ENCODE measurements at regions not wholly inside any gene's neighbourhood (a gene's known extent, or its start where the extent isn't known, plus 50 kb on each side); places are given as distances from the start of the nearest gene placed in this dataset.

DNA sequence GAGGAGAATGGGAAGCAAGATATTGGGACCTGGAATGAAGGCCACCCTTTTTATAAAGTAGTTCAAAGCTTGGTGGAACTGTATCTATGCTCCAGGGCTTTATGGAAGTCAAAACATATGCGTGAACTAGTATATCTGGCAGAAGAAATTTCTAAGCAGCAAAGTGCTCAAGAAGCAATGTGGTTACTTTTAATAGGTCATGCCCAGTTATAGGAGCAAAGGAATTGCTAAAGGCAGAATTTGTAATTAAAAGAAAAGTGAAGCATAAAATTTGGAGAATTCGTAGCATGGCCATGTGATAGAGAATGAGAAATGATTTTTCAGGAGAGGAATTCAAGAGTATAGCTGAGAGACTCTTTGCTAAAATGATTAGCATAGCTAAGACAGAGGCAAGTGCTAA lies 1110.4 kb downstream of the XPNPEP1 start:
- H2AFZ ChIP-seq (ENCODE audit: low read length): no peak overlapping the region

DNA sequence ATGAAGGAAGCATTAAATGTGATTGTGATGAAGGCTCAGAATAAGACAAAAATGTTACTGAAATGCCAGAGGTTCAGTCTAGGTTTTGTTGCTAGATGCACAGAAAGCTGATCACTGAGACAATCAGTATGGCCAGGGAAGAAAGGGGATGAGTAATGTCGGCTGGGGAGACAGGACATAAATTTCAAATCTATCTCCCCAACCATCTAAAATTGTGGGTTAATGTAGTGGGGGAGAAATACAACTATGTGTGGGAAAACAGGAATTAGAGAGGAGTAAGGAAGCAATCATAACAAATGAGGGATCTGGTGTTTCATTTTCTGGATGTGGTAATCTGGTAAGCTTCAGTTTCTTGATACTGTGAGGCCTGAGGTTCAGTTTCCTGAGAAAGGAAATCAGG lies 1111.0 kb downstream of the XPNPEP1 start:
- no peak for TF ChIP-seq EZH2phosphoT487 (IDR thresholded peaks at IDR 0.05; ENCODE audit: borderline replicate concordance)
- TF ChIP-seq, protein P1, sequence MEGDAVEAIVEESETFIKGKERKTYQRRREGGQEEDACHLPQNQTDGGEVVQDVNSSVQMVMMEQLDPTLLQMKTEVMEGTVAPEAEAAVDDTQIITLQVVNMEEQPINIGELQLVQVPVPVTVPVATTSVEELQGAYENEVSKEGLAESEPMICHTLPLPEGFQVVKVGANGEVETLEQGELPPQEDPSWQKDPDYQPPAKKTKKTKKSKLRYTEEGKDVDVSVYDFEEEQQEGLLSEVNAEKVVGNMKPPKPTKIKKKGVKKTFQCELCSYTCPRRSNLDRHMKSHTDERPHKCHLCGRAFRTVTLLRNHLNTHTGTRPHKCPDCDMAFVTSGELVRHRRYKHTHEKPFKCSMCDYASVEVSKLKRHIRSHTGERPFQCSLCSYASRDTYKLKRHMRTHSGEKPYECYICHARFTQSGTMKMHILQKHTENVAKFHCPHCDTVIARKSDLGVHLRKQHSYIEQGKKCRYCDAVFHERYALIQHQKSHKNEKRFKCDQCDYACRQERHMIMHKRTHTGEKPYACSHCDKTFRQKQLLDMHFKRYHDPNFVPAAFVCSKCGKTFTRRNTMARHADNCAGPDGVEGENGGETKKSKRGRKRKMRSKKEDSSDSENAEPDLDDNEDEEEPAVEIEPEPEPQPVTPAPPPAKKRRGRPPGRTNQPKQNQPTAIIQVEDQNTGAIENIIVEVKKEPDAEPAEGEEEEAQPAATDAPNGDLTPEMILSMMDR (conservative IDR thresholded peaks at IDR 0.05; ENCODE audit: low read length): no peak
- Histone ChIP-seq H3K4me3 (ENCODE audit: low read length, poor library complexity, severe bottlenecking) (no peak overlapping the region), H3K9me3 (ENCODE audit: insufficient read depth, low read depth, low read length) (no peaks in the 10 kb centered on the region)

More for the DNA sequence above, 1110.4 kb downstream of the XPNPEP1 start:
- Histone ChIP-seq H3F3A (ENCODE audit: low read depth) (no peaks in the 10 kb centered on the region), H3K36me3 (ENCODE audit: insufficient read depth, low read length) (no peaks in the 10 kb centered on the region), H3K9me2 (replicated peaks; ENCODE audit: low read depth, low read length) (no peaks in the 10 kb centered on the region), H4K20me1 (ENCODE audit: insufficient read depth, low read length, poor library complexity, severe bottlenecking) (no peaks in the 10 kb centered on the region), H3K4me1 (ENCODE audit: insufficient read depth, low read length, poor library complexity, severe bottlenecking) (no peaks in the 10 kb centered on the region), H3K27me3 (ENCODE audit: insufficient read depth, low read length, poor library complexity, severe bottlenecking) (no peaks in the 10 kb centered on the region), H3K4me3 (ENCODE audit: low read length, poor library complexity, severe bottlenecking) (no peak overlapping the region), H3K79me2 (ENCODE audit: insufficient read depth, low read length) (no peaks in the 10 kb centered on the region), H3K9ac (ENCODE audit: low read depth, low read length, poor library complexity, severe bottlenecking) (no peak overlapping the region), H3K4me2 (ENCODE audit: low read depth, low read length, poor library complexity, severe bottlenecking) (no peak overlapping the region), H3K9me3 (ENCODE audit: insufficient read depth, low read depth, low read length) (no peaks in the 10 kb centered on the region)
- TF ChIP-seq, protein P1 (conservative IDR thresholded peaks at IDR 0.05; ENCODE audit: low read length): no peak
- no peak for TF ChIP-seq EZH2phosphoT487 (IDR thresholded peaks at IDR 0.05; ENCODE audit: borderline replicate concordance)

DNA sequence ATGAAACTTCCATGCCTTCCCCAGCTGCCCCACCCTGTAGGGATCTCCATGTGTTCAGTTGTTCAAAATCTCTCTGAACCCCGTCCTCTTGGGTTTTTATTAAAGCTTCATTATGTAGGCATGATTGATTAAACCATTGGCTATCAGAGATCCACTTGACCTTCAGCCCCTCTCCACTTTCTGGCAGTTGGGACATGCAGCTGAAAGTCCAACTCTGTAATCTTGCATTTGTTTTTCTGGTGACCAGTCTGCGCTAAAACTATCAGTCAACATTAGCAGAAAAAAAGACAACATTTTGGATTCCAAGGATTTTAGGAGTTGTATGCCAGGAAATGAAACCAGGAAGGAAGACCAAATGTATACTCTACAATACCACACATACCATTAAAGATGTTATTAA lies 1115.1 kb downstream of the XPNPEP1 start:
- H2AFZ ChIP-seq (ENCODE audit: low read length): no peak overlapping the region
- TF ChIP-seq, protein P1 (conservative IDR thresholded peaks at IDR 0.05; ENCODE audit: low read length): no peak
- TF ChIP-seq EZH2phosphoT487 (IDR thresholded peaks at IDR 0.05; ENCODE audit: borderline replicate concordance): no peak

More for the DNA sequence above, 1111.0 kb downstream of the XPNPEP1 start:
- no peak overlapping the region for H3K9ac ChIP-seq (ENCODE audit: low read depth, low read length, poor library complexity, severe bottlenecking)
- H3F3A ChIP-seq (ENCODE audit: low read depth): no peaks in the 10 kb centered on the region
- no peaks in the 10 kb centered on the region for H4K20me1 ChIP-seq (ENCODE audit: insufficient read depth, low read length, poor library complexity, severe bottlenecking)
- no peaks in the 10 kb centered on the region for H3K27me3 ChIP-seq (ENCODE audit: insufficient read depth, low read length, poor library complexity, severe bottlenecking)
- H3K36me3 ChIP-seq (ENCODE audit: insufficient read depth, low read length): no peaks in the 10 kb centered on the region
- H3K79me2 ChIP-seq (ENCODE audit: insufficient read depth, low read length): no peaks in the 10 kb centered on the region
- no peaks in the 10 kb centered on the region for H3K4me1 ChIP-seq (ENCODE audit: insufficient read depth, low read length, poor library complexity, severe bottlenecking)
- no peak overlapping the region for H2AFZ ChIP-seq (ENCODE audit: low read length)
- no peaks in the 10 kb centered on the region for H3K9me2 ChIP-seq (replicated peaks; ENCODE audit: low read depth, low read length)
- H3K4me2 ChIP-seq (ENCODE audit: low read depth, low read length, poor library complexity, severe bottlenecking): no peak overlapping the region

More for the DNA sequence above, 1115.1 kb downstream of the XPNPEP1 start:
- no peaks in the 10 kb centered on the region for H3K27me3 ChIP-seq (ENCODE audit: insufficient read depth, low read length, poor library complexity, severe bottlenecking)
- H3K9me3 ChIP-seq (ENCODE audit: insufficient read depth, low read depth, low read length): no peaks in the 10 kb centered on the region
- no peaks in the 10 kb centered on the region for H3K4me1 ChIP-seq (ENCODE audit: insufficient read depth, low read length, poor library complexity, severe bottlenecking)
- H4K20me1 ChIP-seq (ENCODE audit: insufficient read depth, low read length, poor library complexity, severe bottlenecking): no peaks in the 10 kb centered on the region
- no peak overlapping the region for H3K4me3 ChIP-seq (ENCODE audit: low read length, poor library complexity, severe bottlenecking)
- no peak overlapping the region for H3K9ac ChIP-seq (ENCODE audit: low read depth, low read length, poor library complexity, severe bottlenecking)
- no peaks in the 10 kb centered on the region for H3K9me2 ChIP-seq (replicated peaks; ENCODE audit: low read depth, low read length)
- H3K4me2 ChIP-seq (ENCODE audit: low read depth, low read length, poor library complexity, severe bottlenecking): no peak overlapping the region
- H3F3A ChIP-seq (ENCODE audit: low read depth): no peaks in the 10 kb centered on the region
- no peaks in the 10 kb centered on the region for H3K79me2 ChIP-seq (ENCODE audit: insufficient read depth, low read length)
- H3K36me3 ChIP-seq (ENCODE audit: insufficient read depth, low read length): no peaks in the 10 kb centered on the region

Data from Loucy (cell line).